Astrocyte (in vitro differentiated cells and primary cell): ENCODE measurements at regions not wholly inside any gene's neighbourhood (a gene's known extent, or its start where the extent isn't known, plus 50 kb on each side); places are given as distances from the start of the nearest gene placed in this dataset.

ENCODE experiments used
- DNase-seq: peaks from one replicate; pipeline ENCODE4 v3.0.0-alpha.2; 2010; ENCODE audit warnings: low read depth
- FAIRE-seq: peaks from 2 replicates; lab custom pipeline; 2011; peaks lifted over from hg19 to GRCh38; lab: Jason Lieb, UNC
- H2AFZ ChIP-seq: 2 replicates; pipeline ENCODE4 v1.6.0; 2012; ENCODE audit warnings: low read depth, low read length, inconsistent platforms
- H3K27ac ChIP-seq: 2 replicates; pipeline ENCODE4 v1.5.1; 2011; ENCODE audit warnings: low read depth, low read length, inconsistent platforms
- H3K27me3 ChIP-seq: 2 replicates; pipeline ENCODE4 v1.6.0; 2011; ENCODE audit warnings: low read length, inconsistent platforms; ENCODE audit not compliant: insufficient read depth
- H3K36me3 ChIP-seq: 2 replicates; pipeline ENCODE4 v1.5.1; 2011; ENCODE audit warnings: low read length, inconsistent platforms; ENCODE audit not compliant: insufficient read depth
- H3K4me1 ChIP-seq: 2 replicates; pipeline ENCODE4 v1.5.1; 2011; ENCODE audit warnings: low read length, inconsistent platforms; ENCODE audit not compliant: insufficient read depth
- H3K4me2 ChIP-seq: 2 replicates; pipeline ENCODE4 v1.6.0; 2012; ENCODE audit warnings: low read length, inconsistent platforms
- H3K4me3 ChIP-seq: 2 replicates; pipeline ENCODE4 v1.5.1; 2011; ENCODE audit warnings: low read depth, mild to moderate bottlenecking, low read length, inconsistent platforms; ENCODE audit not compliant: insufficient read depth
- H3K79me2 ChIP-seq: 2 replicates; pipeline ENCODE4 v1.6.0; 2012; ENCODE audit warnings: mild to moderate bottlenecking, low read length, inconsistent platforms; ENCODE audit not compliant: insufficient read depth
- H3K9ac ChIP-seq: 2 replicates; pipeline ENCODE4 v1.6.0; 2012; ENCODE audit warnings: mild to moderate bottlenecking, low read length, inconsistent platforms
- H3K9me3 ChIP-seq: 2 replicates; pipeline ENCODE4 v1.5.1; 2012; ENCODE audit warnings: low read depth, mild to moderate bottlenecking, low read length, inconsistent platforms; ENCODE audit not compliant: insufficient read depth
- H4K20me1 ChIP-seq: 2 replicates; pipeline ENCODE4 v1.6.0; 2012; ENCODE audit warnings: low read length, inconsistent platforms; ENCODE audit not compliant: insufficient read depth
- H3K27ac Mint-ChIP-seq: one replicate; pipeline ENCODE4 v1.8.0; 2021; ENCODE audit warnings: mild to moderate bottlenecking, mixed read lengths; ENCODE audit not compliant: unreplicated experiment
- H3K27me3 Mint-ChIP-seq: one replicate; pipeline ENCODE4 v1.8.0; 2021; ENCODE audit warnings: low read depth, mixed read lengths; ENCODE audit not compliant: unreplicated experiment
- H3K36me3 Mint-ChIP-seq: one replicate; pipeline ENCODE4 v1.8.0; 2021; ENCODE audit warnings: low read depth, mixed read lengths; ENCODE audit not compliant: unreplicated experiment
- H3K4me1 Mint-ChIP-seq: one replicate; pipeline ENCODE4 v1.8.0; 2021; ENCODE audit warnings: low read depth, mixed read lengths; ENCODE audit not compliant: unreplicated experiment
- H3K4me3 Mint-ChIP-seq: one replicate; pipeline ENCODE4 v1.8.0; 2021; ENCODE audit warnings: mild to moderate bottlenecking, moderate library complexity, mixed read lengths; ENCODE audit not compliant: unreplicated experiment
- H3K9me3 Mint-ChIP-seq: one replicate; pipeline ENCODE4 v1.8.0; 2021; ENCODE audit warnings: mild to moderate bottlenecking, mixed read lengths; ENCODE audit not compliant: unreplicated experiment
- CTCF ChIP-seq: IDR thresholded peaks from 2 replicates; pipeline ENCODE4 v1.5.1; 2011; ENCODE audit warnings: low read depth, mild to moderate bottlenecking, inconsistent platforms, low read length, moderate library complexity; ENCODE audit not compliant: insufficient read depth
- EZH2 ChIP-seq: IDR thresholded peaks from 2 replicates; pipeline ENCODE4 v1.6.1; 2012; ENCODE audit warnings: mild to moderate bottlenecking, low read length, inconsistent platforms; ENCODE audit not compliant: insufficient read depth

GRCh38 chr2:14530506-14530905, 102.0 kb upstream of the LRATD1 start:
- Histone ChIP-seq H3K36me3 (no peaks in the 10 kb centered on the region), H2AFZ (no peak overlapping the region), H3K79me2 (no peaks in the 10 kb centered on the region), H3K4me1 (no peaks in the 10 kb centered on the region), H4K20me1 (no peaks in the 10 kb centered on the region), H3K27ac (no peak overlapping the region), H3K9ac (no peak overlapping the region), H3K27me3 (no peaks in the 10 kb centered on the region), H3K4me2 (no peak overlapping the region), H3K4me3 (no peak overlapping the region), H3K9me3 (no peaks in the 10 kb centered on the region)
- H3K27ac Mint-ChIP-seq, result no peak overlapping the region
- TF ChIP-seq CTCF, result no peak
- no peak for TF ChIP-seq EZH2
- DNase-seq (peak; percentile 43), FAIRE-seq (no peak)
- H3K4me1 Mint-ChIP-seq, result no peaks in the 10 kb centered on the region
- no peaks in the 10 kb centered on the region for H3K36me3 Mint-ChIP-seq
- H3K9me3 Mint-ChIP-seq, result no peaks in the 10 kb centered on the region
- no peak overlapping the region for H3K4me3 Mint-ChIP-seq
- H3K27me3 Mint-ChIP-seq, result peaks cover 2% of the 10 kb centered on the region

GRCh38 chr2:14533131-14533757, 99.3 kb upstream of the LRATD1 start:
- no peaks in the 10 kb centered on the region for H3K4me1 ChIP-seq
- no peaks in the 10 kb centered on the region for H3K36me3 ChIP-seq
- no peaks in the 10 kb centered on the region for H3K79me2 ChIP-seq
- H3K27me3 Mint-ChIP-seq, result peaks cover 2% of the 10 kb centered on the region
- peaks cover 3% of the 10 kb centered on the region for H3K9me3 Mint-ChIP-seq
- H3K9me3 ChIP-seq, result no peaks in the 10 kb centered on the region
- FAIRE-seq, result no peak
- no peaks in the 10 kb centered on the region for H3K27me3 ChIP-seq
- no peak overlapping the region for H3K9ac ChIP-seq
- H3K4me3 ChIP-seq, result no peak overlapping the region
- H3K27ac ChIP-seq, result no peak overlapping the region
- no peak overlapping the region for H3K4me2 ChIP-seq
- H3K4me3 Mint-ChIP-seq, result no peak overlapping the region
- no peak overlapping the region for H2AFZ ChIP-seq
- no peaks in the 10 kb centered on the region for H3K36me3 Mint-ChIP-seq
- no peaks in the 10 kb centered on the region for H3K4me1 Mint-ChIP-seq
- no peaks in the 10 kb centered on the region for H4K20me1 ChIP-seq
- DNase-seq, result no peak
- TF ChIP-seq CTCF, result no peak
- TF ChIP-seq EZH2, result no peak
- no peak overlapping the region for H3K27ac Mint-ChIP-seq

- Histone ChIP-seq H4K20me1 (no peaks in the 10 kb centered on the region), H3K36me3 (no peaks in the 10 kb centered on the region), H3K9me3 (no peaks in the 10 kb centered on the region), H2AFZ (no peak overlapping the region), H3K4me3 (no peak overlapping the region), H3K4me2 (no peak overlapping the region), H3K79me2 (no peaks in the 10 kb centered on the region), H3K4me1 (no peaks in the 10 kb centered on the region), H3K27ac (no peak overlapping the region), H3K9ac (no peak overlapping the region), H3K27me3 (no peaks in the 10 kb centered on the region)
- FAIRE-seq (no peak), DNase-seq (no peak)
- Mint-ChIP-seq H3K4me3 (no peak overlapping the region), H3K9me3 (peaks cover 3% of the 10 kb centered on the region), H3K27ac (no peak overlapping the region), H3K4me1 (no peaks in the 10 kb centered on the region), H3K36me3 (no peaks in the 10 kb centered on the region), H3K27me3 (peaks cover 2% of the 10 kb centered on the region)
- TF ChIP-seq CTCF (no peak), EZH2 (no peak)
These were observed 97.4 kb upstream of the LRATD1 start for GRCh38 chr2:14535156-14535555.
